NCI-H146 treated with DMSO at 0.1 percent for 48 hours (cell line): ENCODE measurements at regions not wholly inside any gene's neighbourhood (a gene's known extent, or its start where the extent isn't known, plus 50 kb on each side); places are given as distances from the start of the nearest gene placed in this dataset.

Experiments used
- DNase-seq: peaks from one replicate; lab custom pipeline; 2025; ENCODE audit not compliant: unreplicated experiment; lab: John Stamatoyannopoulos, UW

DNA sequence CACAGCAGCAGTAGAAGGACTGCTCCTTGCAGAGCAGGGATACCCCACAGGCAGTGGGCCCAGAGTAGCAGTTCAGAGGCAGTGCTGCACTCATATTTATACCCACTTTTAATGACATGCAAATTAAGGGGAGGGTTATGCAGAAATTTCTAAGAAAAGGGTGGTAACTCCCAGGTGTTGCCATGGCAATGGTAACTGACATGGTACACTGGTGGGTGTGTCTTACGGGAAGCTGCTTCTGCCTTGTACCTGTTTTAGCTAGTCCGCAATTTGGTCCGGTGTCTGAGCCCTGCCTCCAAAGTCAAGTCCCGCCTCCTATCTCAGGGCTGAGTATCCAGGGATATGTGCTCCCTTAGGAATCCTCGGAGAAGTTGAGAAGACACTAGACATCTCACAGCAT lies 79.2 kb upstream of the UQCRFS1 start:
- no peak for DNase-seq

DNA sequence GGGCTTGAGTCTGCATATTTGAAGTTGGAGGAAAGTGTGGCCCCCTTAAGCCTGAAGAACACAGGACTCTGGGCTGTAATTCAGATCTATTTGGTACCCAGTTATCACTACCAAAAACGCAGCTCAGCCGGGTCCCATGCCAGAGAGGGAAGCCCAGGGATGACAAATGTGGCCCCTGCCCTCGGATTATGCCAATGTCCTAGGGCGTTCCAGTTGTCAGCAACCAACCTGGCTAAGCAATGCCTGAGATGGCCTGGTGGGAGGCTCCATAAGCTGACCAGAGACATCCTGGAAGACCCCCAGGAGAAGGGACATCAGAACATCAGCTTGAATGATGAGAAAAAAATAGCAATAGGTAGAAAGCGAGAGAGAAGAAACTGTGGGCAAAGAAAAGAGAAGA lies 79.6 kb upstream of the UQCRFS1 start:
- DNase-seq = no peak

DNA sequence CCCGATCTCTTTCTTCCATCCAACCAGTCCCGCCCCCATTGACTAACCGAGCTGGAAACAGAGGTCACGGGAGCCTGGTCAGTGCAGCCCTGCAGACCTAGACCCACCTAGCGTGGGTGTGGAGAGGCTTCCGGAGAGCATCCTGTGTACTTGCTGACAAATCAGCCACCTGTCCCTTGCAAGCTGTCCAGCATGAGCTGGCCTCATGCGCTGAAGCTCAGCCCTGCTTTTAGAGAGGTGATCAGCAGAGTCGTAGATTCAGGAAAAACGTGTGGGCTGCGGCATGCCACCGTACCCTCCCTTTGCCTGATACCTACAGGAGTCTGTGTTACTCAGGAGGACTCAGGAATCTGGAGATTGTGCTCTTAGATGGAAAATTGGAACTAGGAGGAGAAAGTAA lies 80.3 kb upstream of the UQCRFS1 start:
- DNase-seq = no peak

DNA sequence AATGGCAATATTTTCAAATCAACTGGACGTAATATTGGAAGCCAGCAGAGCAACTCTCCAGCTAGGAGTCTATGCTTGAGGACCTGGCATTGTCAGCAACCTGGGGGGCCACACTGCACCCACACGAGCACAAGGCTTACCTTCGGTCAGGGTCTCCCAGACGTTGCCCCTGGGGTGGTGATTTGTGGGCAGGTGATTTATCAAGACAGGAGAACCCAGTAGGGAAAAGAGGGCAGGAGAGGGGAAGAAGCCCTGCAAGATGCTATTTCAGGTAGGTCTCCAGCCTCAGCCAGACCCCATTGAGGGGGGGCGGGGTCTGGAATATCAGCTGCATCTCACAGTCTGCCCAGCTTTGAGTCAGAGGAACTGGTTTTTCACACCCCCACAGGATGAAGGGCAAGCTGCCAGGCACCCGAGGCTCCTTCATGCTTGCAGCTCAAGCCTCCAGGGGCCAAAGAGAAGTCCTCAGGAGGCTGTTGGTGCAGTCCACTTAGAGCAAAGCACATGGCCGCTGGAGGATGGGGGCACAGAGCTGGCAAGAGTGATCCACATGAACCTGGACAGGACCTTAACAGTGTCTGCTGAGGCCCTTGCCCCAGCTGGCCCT lies 80.9 kb upstream of the UQCRFS1 start:
- DNase-seq = no peak

DNA sequence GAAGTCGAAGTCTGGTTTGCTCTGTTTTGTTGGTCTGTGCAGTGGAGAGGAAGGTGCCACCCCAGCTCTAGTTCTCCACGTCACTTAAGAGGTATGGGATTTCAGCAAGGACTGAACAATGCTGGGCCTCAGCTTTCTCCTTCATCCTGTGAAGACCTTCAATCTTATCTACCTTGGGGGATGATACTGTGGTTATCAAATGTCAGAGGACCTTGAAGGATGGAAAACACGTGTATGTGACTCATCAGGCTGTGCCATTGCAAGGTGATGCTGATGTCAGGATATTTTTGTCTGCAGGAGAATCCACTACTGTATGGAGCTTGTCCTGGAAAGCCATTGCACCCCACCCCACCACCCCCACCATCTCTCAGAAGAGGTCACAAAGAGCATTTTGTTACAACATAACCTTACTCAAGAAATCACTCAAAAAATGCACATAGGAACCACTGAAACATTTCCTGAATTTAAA lies 81.4 kb upstream of the UQCRFS1 start:
- no peak for DNase-seq

DNA sequence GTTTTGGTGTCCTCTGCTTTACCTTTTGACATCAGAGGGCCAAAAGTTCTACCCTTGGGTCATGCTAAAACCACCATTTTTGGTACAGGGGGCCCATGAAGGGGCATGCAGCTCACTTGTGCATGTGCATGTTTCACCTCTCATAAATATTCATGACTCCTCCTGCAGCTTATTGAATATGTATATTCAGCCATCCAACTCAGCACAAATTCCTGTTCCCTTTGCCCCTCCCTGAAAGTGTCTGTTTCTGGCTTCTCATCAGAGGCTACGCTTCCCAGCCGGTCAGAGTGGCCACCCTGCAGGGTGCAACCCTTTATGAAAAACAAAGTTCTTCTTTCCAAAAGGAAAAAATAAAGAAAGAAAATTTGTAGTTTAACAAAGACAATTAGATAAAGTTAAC lies 82.3 kb upstream of the UQCRFS1 start:
- DNase-seq = no peak

DNA sequence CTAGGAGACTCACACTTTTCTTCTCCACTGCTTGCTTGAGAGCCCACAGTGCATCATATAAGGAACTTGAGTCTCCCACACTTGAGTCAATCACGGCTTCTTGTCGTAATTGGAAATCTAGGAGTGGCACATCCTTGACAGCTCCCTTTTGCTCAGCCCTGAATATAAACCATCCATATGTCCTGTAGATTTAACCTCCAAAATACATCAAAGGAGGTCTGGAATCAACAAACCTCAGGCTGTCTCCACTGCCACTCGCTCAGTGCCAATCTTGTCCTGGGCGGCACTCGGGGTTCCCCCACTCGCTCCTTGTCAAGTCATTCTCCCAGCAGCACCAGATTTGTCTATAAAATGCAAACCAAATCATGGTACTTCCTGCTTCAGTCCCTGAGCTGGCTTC lies 84.4 kb upstream of the UQCRFS1 start:
- no peak for DNase-seq

DNA sequence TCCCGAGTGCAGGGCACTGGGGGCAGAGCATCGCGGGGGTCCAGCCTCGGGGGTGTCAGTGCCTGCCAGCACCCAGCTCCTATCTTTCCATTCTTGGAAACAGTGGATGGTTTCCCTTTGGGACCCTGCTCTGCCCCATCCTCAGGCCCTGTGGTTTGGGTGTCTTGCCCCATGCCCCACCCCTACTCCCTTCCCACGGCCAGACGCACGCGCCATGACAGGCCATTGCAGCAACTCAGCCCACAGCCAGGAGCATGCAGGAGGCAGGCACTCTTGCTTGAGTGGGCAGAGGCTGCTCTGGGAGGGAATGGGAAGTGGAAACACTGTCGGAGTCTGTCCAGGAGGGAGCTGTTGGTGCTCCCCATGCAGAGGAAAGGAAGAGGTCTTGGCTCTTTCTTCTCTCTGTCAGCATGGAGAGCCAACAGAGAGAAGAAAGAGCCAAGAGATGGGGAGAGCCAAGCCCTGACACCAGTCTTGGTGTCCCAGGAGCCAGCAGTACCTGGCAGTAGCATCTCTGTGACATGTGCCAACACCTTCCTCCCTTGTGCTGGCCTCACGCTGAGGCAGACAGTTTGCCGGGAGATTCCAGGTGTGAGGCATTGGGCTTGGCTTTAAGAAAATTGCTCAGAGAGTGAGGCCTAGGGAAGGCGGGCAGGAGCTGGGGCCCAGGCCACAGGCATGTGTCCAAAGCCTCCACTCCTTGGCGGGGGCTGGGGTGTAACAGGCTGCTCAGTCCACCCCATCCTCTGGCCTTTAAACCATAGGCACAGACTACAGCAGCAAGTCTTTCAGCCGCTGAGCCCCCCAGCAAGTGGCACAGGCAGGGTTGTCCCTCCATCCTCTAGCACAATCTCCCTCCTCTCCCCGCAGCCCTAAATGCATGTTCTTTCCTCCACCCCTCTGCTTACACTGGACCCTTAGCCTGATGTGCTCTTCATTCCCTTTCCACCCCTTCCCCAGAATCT lies 86.7 kb upstream of the UQCRFS1 start:
- no peak for DNase-seq

DNA sequence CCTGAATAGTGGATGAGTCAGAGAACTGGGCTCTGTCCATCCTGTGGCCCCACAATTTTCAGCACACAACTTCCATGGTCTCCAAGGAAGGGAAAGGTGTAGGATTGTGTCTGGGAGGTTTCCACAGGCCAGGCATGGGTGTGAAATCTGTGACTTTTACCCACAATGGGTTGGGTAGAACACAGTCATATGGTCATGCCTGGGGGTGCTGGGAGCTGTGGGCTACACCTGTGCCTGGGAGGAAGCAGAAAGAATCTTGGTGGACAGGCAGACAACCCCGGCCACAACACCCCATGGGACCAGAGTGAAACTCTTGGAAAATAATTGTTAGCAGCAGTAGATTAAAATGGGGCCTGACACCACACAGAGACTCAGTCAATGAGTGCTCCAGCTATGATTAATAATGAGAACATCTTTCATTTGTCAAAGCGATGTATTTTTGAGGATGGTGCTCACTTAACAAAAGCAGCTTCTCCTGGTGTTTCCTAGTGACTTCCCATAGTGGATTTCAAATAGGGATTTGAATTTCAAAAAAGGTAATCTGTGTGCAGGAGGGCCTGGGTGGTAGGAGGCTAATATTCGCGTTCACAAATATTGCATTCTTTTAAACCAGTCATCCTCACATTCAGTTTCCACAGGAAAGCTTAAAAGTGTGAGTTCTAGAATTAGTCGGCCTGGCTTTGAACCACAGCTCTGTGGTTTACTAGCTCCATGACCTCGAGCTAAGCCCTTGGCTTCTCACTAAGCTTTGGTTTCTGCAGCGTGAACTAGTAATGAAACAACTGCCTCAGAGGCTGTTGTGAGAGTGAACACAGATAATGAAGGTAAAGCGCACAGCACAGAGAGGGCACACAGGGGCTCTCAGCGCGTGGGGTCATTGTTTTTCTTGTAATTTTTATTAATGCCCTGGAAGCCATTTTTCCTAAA lies 89.3 kb upstream of the UQCRFS1 start:
- no peak for DNase-seq

DNA sequence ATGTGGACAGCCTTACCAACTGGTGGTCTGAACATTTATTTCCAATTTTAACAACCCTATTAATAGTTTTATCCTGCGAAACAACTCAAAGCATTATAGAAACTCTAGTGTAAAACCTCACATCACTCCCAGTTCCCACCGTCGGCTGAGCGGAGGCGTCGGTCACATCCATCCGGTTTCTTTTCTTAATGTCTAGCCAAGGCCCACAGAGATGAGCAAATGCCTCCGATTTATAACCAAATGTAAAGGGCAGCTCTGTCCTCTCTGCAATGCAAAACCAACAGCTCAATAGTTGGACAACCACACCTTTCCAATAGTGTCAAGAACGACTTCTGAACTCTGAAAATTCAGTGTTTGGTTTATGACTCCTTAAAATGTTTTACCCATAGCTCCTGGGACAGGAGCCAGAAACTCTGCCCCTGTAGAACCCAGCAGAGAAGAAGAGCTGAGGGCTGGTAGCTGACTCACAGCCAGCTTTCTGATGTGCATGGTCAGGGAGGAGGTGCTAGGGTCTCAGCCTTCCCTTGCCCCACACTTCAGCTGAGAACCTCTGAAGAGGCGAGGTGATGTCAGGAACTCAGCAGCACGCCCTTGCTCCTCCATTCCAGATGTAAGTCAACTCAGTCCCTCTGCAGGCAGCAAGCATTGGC lies 90.2 kb upstream of the UQCRFS1 start:
- no peak for DNase-seq

DNA sequence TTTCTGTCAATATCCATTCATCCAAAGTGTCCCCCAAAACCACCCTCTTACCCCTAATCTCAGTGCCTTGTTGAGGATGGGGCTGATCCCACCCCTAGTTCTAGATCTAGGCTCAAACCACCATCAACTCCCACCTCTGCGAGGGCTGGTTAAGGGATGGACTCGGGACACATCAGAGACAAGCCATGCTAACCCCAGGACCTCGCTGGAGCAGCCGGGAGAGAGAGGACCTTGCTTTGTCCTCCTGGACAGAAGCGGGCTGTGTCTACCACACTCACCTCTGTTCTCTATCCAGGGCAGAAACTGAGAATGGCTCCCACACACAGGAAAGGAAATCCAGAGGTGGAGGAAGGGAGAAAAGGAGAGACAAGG lies 90.8 kb upstream of the UQCRFS1 start:
- no peak for DNase-seq

DNA sequence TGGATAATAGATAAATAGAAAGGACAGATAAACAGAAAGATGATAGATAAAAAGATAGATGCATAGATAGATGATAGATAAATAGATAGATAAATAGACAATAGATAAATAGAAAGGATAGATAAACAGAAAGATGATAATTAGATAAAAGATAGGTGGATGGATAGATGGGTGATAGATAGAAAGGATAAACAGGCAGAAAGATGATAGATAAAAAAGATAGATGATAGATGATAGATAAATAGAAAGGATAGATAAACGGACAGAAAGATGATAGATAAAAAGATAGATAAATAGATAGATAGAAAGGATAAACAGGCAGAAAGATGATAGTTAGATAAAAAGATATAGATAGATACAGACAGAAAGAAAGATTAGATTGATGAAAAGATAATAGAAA lies 92.3 kb upstream of the UQCRFS1 start:
- DNase-seq = no peak

DNA sequence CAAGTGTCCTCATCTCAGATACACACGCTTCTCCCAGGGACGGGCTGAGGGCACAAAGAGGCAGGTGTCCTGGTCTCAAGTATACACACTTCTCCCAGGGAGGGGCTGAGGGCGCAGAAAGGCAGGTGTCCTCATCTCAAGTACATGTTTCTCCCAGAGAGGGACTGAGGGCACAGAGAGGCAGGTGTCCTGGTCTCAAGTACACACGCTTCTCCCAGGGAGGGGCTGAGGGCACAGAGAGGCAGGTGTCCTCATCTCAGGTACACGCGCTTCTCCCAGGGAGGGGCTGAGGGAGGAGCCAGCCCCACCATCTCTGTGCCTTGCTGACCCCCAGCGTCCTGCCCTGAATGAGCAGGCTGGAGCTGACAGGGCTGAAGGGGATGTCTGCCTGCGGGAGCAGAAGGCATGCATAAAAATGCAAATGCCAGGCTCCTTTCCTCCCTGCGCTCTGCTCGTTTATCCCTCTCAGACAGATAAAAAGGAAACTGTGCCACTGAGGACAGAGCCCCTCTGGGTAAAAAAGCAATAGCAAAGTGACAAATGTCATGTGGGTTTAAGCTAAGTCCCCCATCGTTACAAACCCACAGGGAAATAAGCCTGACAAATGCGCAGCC lies 96.1 kb upstream of the UQCRFS1 start:
- no peak for DNase-seq

DNA sequence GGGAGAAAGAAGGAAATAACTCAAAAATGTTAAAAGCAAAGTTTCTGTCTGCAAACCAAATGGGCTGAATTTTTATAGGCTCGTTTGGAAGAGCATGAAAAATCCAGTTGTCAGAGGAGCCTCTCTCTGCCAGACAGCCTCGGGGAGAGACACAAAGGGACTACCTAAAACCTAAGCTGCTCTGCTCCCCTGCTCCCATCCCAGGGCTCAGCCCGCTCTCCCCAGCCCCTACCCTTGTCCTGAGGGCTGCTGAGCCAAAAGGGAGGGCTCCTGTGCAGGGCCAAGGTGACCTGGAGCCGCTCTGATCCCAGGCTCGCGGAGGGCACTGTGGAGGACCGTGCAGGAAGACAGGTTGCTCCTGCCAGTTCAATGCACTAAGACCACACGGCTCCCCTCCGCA lies 96.7 kb upstream of the UQCRFS1 start:
- DNase-seq = no peak

DNA sequence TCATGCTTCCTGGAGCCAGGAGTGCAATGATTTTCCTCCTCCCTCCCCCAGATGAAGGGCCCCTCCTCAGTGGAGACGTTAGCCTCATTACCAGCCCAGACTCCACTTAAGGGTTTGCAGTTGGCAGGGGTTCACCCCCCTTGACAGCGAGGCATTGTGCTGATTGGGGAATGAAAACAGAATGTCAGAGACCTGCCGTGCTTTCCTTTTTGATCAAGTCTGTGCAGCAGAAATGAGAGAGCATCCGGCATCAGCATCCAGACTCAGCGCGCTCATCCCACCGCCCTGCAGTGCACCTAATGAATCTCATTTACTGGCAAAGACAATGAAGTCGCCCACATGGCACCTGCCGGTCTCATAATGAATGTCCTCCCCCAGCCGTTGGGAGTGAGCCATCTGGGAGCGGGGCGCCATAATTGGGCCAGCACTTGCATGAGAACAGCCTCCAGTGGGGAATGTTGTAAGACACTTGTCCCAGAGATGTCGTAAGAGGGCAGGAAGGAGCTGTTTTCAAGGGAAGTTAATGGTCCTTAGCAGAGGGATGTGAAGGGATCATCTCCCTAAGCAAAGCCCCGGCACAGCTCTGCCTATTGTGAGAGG lies 98.3 kb upstream of the UQCRFS1 start:
- no peak for DNase-seq

DNA sequence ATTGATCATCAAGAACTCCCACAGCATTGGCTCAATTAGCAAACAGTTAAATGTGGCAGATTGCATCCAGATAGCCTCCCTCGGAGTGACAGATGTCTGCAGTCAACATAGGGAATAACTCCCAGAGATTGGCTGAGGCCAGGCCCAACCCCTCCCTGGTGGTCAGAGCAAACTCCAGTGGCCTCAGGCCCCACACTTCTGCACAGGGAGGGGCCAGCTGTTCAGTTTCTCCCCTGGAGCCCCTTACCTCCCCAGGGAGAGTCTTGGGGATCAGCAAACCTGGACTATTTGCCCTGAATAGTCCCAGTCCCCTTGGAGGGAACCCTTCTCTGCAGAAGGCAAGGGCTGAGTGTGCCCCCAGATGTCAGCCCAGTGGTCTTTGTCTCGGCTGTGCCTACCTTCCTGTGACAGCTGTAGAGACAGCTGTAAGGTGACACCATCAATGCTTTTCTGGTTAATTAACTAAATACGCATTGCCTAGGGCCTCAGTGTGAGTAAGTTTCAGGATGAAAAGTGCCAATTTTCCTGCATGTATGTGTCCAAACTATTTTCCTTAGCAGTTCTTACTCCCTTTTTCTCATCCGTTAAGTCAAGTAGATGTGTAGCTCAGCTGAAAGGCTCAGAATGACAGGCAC lies 102.7 kb upstream of the UQCRFS1 start:
- DNase-seq = no peak

DNA sequence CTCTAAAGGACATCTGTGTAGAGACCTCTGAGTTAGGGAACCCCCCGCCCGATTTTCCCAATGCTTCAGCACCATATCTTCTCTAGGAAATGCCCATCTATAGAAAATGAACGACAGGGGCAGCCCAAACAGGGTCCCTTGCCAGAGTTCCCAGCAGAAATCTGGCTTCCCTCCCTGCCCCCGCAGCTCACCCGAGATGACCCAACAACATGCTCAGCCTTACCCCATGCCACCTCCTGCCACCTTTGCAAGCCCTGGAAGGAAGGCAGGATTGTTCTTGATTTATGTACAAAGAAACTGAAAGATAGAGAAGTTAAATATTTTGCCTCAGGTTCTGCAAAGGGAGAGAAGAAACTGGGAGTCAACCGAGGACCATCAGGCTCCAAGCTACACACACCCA lies 105.6 kb upstream of the UQCRFS1 start:
- DNase-seq = no peak

DNA sequence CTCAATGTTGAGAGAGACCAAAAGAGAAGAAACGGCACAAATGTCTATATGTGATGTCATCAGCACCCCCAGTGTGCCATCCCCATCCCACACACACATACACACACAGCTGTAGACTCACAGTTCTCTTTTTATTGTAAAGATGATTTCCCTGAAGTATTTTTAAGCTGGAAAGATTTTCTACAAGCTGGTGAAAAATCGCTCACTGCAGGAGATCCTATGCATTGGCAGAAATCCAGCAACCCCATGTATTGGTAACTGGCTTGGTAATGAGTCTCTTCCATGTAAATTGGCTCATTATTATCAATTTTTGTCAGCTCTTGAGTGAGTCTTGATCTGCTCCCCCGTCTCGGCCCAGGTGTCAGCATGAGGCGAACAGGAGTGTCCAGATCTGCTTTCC lies 107.1 kb upstream of the UQCRFS1 start:
- DNase-seq = no peak

DNA sequence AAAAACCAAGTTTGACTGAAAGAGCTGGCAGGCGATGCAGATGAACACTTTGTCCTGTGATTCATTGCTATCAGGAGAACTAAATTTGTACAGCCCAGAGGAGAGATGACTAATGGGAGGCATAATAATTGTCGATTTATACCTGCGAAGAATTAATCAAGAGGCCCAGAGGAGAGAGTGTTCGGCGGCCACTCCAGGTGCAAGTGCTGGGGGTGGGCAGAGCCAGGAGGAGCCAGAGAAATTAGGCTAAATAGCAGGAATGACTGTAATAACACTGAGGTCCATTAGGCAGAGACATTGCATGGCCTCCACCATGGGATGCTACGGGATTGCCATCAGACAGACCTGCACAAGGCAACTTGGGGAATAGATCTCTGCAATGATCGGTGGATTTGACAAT lies 107.7 kb upstream of the UQCRFS1 start:
- DNase-seq = no peak

DNA sequence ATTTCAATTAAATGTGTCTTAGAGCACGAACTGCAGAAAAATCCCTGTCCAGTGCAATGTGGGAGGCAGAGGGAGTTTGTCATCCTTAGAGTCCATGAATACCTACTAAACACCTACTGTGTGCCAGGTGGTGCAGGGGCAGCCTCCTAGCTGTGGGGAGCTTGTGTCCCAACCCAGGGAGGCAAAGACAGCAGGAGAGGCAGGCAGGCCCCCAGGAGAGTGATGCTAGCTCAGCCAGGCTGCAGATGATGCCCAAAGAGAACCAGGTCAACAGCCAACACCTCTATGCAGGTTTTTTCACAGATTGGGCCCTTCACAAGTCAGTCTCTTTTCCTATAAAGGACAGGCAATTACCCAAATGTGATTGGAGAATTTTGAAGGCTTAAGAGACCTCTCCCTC lies 108.2 kb upstream of the UQCRFS1 start:
- no peak for DNase-seq
